NCI-H82 treated with DMSO at 0.1 percent for 48 hours (cell line): ENCODE measurements at regions not wholly inside any gene's neighbourhood (a gene's known extent, or its start where the extent isn't known, plus 50 kb on each side); places are given as distances from the start of the nearest gene placed in this dataset.
"Not testable (repeated sequence)": the region's sequence is repeated elsewhere in the genome, so short reads cannot be mapped to it uniquely, and the experiment has no call there.

Source experiments
- DNase-seq: peaks from one replicate; lab custom pipeline; 2025; ENCODE audit not compliant: unreplicated experiment; lab: John Stamatoyannopoulos, UW

GRCh38 chr15:23913081-23913480, 226.0 kb upstream of the NDN start:
- DNase-seq: no peak

- no peak for DNase-seq
Observed at GRCh38 chr15:23913635-23914034, 226.5 kb upstream of the NDN start.

GRCh38 chr15:23924686-23925085, 237.6 kb upstream of the NDN start:
- no peak for DNase-seq

- DNase-seq: no peak
Observed at GRCh38 chr15:23954931-23955330, 267.8 kb upstream of the NDN start.

- DNase-seq: no peak
Observed at GRCh38 chr15:23983500-23984259, 296.6 kb upstream of the NDN start.

- no peak for DNase-seq
Observed at GRCh38 chr15:23994273-23994672, 307.2 kb upstream of the NDN start.

GRCh38 chr15:23998056-23998455, 311.0 kb upstream of the NDN start:
- DNase-seq: no peak

GRCh38 chr15:24008476-24008875, 321.4 kb upstream of the NDN start:
- DNase-seq: no peak

GRCh38 chr15:24017470-24017869, 330.4 kb upstream of the NDN start:
- DNase-seq: no peak

GRCh38 chr15:24039683-24040082, 352.6 kb upstream of the NDN start:
- no peak for DNase-seq

GRCh38 chr15:24054547-24055245, 367.6 kb upstream of the NDN start:
- no peak for DNase-seq

- DNase-seq: no peak
Observed at GRCh38 chr15:24067733-24068501, 380.8 kb upstream of the NDN start.

GRCh38 chr15:24075420-24076089, 388.4 kb upstream of the NDN start:
- DNase-seq: no peak

GRCh38 chr15:24076090-24076784, 389.1 kb upstream of the NDN start:
- DNase-seq: no peak

- DNase-seq: no peak
Observed at GRCh38 chr15:24078310-24079029, 391.4 kb upstream of the NDN start.

- DNase-seq: not testable (repeated sequence)
Observed at GRCh38 chr15:24088941-24089340, 401.8 kb upstream of the NDN start.

GRCh38 chr15:24101503-24101902, 414.4 kb upstream of the NDN start:
- not testable (repeated sequence) for DNase-seq

- not testable (repeated sequence) for DNase-seq
Observed at GRCh38 chr15:24107524-24107923, 420.4 kb upstream of the NDN start.

GRCh38 chr15:24107948-24108347, 420.8 kb upstream of the NDN start:
- not testable (repeated sequence) for DNase-seq

- not testable (repeated sequence) for DNase-seq
Observed at GRCh38 chr15:24108349-24108748, 421.2 kb upstream of the NDN start.
